ENCODE measurements at regions not wholly inside any gene's neighbourhood (a gene's known extent, or its start where the extent isn't known, plus 50 kb on each side); places are given as distances from the start of the nearest gene placed in this dataset.

DNA sequence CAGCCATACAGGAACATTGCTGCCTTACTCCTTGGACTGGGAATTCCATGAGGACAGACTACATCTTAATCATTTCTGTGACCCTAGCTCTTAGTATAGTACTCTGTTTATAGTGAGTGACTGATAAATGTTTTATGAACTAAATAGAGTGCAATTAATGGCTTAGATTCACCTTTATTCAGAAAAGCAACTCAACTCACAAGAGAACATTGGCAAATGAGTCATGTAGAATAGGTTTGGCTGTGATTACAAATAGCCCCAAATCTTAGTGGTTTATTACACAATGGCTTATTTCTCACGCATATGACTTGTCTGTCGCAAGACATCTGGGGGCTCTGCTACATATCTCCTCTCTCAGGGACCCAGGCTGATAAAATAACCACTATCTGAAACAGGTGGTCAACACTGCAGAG is 121.6 kb upstream of the KL start:
- no peaks in the 10 kb centered on the region for H3K36me3 ChIP-seq (ENCODE audit: insufficient read depth in 1 of 2, low read depth in 1 of 2)
- no peak overlapping the region for H3K4me3 ChIP-seq
- DNase-seq, result no peak
- H3K27me3 ChIP-seq (ENCODE audit: insufficient read depth in 3 of 3, low read length in 2 of 3), result no peaks in the 10 kb centered on the region
- no peak overlapping the region for H3K27ac ChIP-seq
- no peaks in the 10 kb centered on the region for H3K4me1 ChIP-seq
- no peaks in the 10 kb centered on the region for H3K9me3 ChIP-seq
- ATAC-seq, result no peak
- intact Hi-C loops (cut with DNase I), result no loop called here
- TF ChIP-seq, protein P1, sequence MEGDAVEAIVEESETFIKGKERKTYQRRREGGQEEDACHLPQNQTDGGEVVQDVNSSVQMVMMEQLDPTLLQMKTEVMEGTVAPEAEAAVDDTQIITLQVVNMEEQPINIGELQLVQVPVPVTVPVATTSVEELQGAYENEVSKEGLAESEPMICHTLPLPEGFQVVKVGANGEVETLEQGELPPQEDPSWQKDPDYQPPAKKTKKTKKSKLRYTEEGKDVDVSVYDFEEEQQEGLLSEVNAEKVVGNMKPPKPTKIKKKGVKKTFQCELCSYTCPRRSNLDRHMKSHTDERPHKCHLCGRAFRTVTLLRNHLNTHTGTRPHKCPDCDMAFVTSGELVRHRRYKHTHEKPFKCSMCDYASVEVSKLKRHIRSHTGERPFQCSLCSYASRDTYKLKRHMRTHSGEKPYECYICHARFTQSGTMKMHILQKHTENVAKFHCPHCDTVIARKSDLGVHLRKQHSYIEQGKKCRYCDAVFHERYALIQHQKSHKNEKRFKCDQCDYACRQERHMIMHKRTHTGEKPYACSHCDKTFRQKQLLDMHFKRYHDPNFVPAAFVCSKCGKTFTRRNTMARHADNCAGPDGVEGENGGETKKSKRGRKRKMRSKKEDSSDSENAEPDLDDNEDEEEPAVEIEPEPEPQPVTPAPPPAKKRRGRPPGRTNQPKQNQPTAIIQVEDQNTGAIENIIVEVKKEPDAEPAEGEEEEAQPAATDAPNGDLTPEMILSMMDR (IDR thresholded peaks at IDR 0.05), result no peak
- WGBS, 3 donors, result 77 to 94% (median 85%) methylated on average over 2 of the region's 2 CpGs

DNA sequence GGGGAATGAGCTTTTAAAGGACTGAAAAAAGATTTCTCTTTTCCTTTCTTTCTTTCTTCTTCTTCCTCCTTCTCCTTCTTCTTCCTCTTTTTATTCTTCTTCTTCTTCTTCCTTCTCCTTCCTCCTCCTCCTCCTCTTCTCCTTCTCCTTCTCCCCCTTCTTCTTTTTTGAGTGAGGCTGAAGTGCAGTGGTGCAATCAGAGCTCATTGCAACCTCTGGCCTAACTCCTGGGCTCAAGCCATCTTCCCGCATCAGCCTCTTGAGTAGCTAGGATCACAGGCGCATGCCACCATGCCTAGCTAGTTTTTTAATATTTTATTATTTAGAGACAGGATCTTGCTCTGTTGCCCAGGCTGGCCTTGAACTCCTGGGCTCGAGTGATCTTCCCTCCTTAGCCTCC is 120.9 kb upstream of the KL start:
- Histone ChIP-seq H3K27me3 (ENCODE audit: insufficient read depth in 3 of 3, low read length in 2 of 3) (no peaks in the 10 kb centered on the region), H3K27ac (no peak overlapping the region), H3K9me3 (no peaks in the 10 kb centered on the region), H3K36me3 (ENCODE audit: insufficient read depth in 1 of 2, low read depth in 1 of 2) (no peaks in the 10 kb centered on the region), H3K4me3 (no peak overlapping the region), H3K4me1 (no peaks in the 10 kb centered on the region)
- intact Hi-C loops (cut with DNase I), result no loop called here
- ATAC-seq (no peak), DNase-seq (no peak)
- TF ChIP-seq, protein P1 (IDR thresholded peaks at IDR 0.05), result no peak
- 91 to 95% (median 93%) methylated on average over 3 of the region's 3 CpGs for WGBS, 3 donors

DNA sequence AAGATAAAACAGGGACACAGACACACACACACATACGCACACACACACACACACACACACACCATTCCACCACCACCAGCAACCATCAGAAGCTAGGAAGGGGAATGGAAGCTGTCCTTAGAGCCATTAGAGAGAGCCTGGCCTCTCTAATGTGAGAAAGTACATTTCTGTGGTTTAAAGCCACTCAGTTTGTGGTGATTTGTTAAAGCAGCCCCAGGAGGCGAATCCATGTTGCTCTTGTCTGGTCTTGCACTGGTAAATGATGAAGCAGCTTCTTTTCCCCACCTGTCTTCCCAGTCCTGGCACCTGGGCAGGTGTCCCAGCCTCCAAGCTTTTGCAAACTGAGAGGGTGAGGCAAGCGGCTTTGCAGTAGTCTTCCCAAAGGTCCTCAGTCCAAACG is 118.9 kb upstream of the KL start:
- H3K9me3 ChIP-seq, result peaks cover 3% of the 10 kb centered on the region
- DNase-seq, result no peak
- no peaks in the 10 kb centered on the region for H3K27me3 ChIP-seq (ENCODE audit: insufficient read depth in 3 of 3, low read length in 2 of 3)
- no peak for ATAC-seq
- H3K4me3 ChIP-seq, result no peak overlapping the region
- no peak overlapping the region for H3K27ac ChIP-seq
- intact Hi-C loops (cut with DNase I), result no loop called here
- no peaks in the 10 kb centered on the region for H3K4me1 ChIP-seq
- TF ChIP-seq, protein P1 (IDR thresholded peaks at IDR 0.05), result no peak
- H3K36me3 ChIP-seq (ENCODE audit: insufficient read depth in 1 of 2, low read depth in 1 of 2), result no peaks in the 10 kb centered on the region
- 93 to 97% (median 93%) methylated on average over 4 of the region's 4 CpGs for WGBS, 3 donors

DNA sequence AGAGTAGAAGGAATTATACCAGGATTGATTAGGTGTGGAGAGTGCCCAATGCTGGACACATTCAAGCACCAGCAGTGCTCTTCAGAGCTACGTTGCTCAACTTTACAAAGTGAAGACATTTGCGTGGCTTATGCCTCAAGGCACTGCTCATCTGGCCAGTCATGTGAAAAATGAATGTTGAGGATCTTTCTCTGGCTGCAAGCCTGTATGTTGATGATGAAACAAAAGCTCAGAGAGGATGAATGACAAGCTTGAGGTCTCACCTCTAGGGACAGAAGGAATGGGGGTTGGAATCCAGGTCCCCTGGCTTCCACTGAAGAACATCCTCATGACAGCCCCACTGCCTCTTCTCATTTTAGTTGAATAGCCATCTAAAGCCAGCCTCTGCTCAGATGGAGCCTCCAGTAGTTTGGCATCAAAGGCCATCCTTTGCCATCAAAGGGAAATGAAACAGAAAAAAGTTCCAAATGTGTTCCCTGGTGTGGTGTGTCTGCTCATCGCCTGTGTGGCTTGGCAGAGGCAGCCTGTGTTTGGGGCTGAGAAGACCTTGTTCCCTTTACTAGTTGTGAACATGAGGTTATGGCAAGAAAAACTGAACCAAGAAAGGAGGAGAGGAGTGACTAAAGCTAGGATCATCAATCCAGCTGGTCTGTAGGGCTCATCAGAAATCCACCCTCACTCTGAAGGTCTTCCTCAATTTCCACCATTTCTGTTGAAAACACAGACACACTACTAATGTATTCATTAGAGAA is 114.0 kb upstream of the KL start:
- WGBS, 3 donors, result 68 to 86% (median 78%) methylated on average over 3 of the region's 3 CpGs
- H3K36me3 ChIP-seq (ENCODE audit: insufficient read depth in 1 of 2, low read depth in 1 of 2), result no peaks in the 10 kb centered on the region
- DNase-seq (peak; percentile 46 to 76), ATAC-seq (peak; percentile 39 to 71 (median 60))
- no peaks in the 10 kb centered on the region for H3K27me3 ChIP-seq (ENCODE audit: insufficient read depth in 3 of 3, low read length in 2 of 3)
- H3K27ac ChIP-seq, result peak overlapping the region; percentile 46
- H3K9me3 ChIP-seq, result peaks cover 3% of the 10 kb centered on the region
- H3K4me1 ChIP-seq, result no peaks in the 10 kb centered on the region
- peak overlapping the region; percentile 8 for H3K4me3 ChIP-seq
- intact Hi-C loops (cut with DNase I), result no loop called here
- TF ChIP-seq, protein P1 (IDR thresholded peaks at IDR 0.05), result no peak

DNA sequence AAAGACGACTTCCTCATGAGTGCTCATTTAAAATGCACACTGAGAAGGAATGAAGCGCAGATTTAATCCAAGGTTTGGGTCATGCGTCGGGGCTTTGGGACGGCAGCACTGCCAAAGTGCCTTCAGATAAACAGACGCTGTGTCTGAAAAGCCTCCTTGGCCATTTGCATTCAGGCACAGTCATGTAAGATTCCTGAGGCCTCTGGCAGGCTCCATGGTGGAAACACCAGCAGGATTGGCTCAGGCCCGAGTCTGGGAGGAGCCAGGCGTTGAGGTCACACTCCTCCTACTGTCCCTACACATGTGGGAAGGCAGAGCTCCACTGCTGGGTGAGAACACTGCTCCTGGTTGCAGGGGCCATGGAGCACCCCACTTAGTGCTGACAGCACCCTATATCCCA is 113.3 kb upstream of the KL start:
- no peaks in the 10 kb centered on the region for H3K4me1 ChIP-seq
- peak overlapping the region; percentile 8 for H3K4me3 ChIP-seq
- TF ChIP-seq, protein P1 (IDR thresholded peaks at IDR 0.05), result no peak
- H3K36me3 ChIP-seq (ENCODE audit: insufficient read depth in 1 of 2, low read depth in 1 of 2), result no peaks in the 10 kb centered on the region
- ATAC-seq (peak; percentile 66 to 90 (median 83)), DNase-seq (peak; percentile 81 to 84)
- H3K27me3 ChIP-seq (ENCODE audit: insufficient read depth in 3 of 3, low read length in 2 of 3), result no peaks in the 10 kb centered on the region
- H3K27ac ChIP-seq, result peak overlapping the region; percentile 46
- intact Hi-C loops (cut with DNase I), result no loop called here
- WGBS, 3 donors, result 23 to 28% (median 25%) methylated on average over 8 of the region's 8 CpGs
- peaks cover 3% of the 10 kb centered on the region for H3K9me3 ChIP-seq

Measured in psoas muscle (tissue), 7 donors.